ENCODE measurements at regions not wholly inside any gene's neighbourhood (a gene's known extent, or its start where the extent isn't known, plus 50 kb on each side); places are given as distances from the start of the nearest gene placed in this dataset.

DNA sequence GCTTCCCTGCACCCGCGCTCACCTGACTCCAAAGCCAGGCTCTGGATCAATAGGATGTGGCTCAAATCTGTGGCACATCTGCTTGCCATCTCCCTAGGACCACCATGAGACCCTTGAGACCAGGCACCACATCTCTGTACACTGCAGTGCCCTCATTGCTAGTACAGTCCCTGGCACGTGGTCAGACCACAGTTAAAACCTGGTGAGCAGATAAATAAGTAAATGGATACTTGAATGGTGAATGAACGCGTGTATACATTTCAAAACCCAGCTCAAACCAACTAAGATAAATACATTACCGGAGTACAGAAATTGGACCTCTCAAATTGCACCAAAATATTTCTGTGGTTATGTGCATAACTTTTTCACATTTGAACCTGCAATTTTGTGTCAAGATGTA, 221.2 kb upstream of the IRX4 start:
- TF ChIP-seq, protein P1, sequence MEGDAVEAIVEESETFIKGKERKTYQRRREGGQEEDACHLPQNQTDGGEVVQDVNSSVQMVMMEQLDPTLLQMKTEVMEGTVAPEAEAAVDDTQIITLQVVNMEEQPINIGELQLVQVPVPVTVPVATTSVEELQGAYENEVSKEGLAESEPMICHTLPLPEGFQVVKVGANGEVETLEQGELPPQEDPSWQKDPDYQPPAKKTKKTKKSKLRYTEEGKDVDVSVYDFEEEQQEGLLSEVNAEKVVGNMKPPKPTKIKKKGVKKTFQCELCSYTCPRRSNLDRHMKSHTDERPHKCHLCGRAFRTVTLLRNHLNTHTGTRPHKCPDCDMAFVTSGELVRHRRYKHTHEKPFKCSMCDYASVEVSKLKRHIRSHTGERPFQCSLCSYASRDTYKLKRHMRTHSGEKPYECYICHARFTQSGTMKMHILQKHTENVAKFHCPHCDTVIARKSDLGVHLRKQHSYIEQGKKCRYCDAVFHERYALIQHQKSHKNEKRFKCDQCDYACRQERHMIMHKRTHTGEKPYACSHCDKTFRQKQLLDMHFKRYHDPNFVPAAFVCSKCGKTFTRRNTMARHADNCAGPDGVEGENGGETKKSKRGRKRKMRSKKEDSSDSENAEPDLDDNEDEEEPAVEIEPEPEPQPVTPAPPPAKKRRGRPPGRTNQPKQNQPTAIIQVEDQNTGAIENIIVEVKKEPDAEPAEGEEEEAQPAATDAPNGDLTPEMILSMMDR (IDR thresholded peaks at IDR 0.05; ENCODE audit: low read depth, low read length): no peak
- no peak for TF ChIP-seq EZH2phosphoT487 (IDR thresholded peaks at IDR 0.05; ENCODE audit: low read depth)
- Histone ChIP-seq H3K9me3 (ENCODE audit: insufficient read depth, low read length) (no peaks in the 10 kb centered on the region), H3K36me3 (replicated peaks; ENCODE audit: low read depth, low read length) (no peaks in the 10 kb centered on the region), H3K9ac (ENCODE audit: low read length) (no peak overlapping the region), H3K27ac (ENCODE audit: low read length) (no peak overlapping the region), H3K4me3 (ENCODE audit: low read length) (no peak overlapping the region), H3K79me2 (ENCODE audit: low read length) (no peaks in the 10 kb centered on the region), H2AFZ (ENCODE audit: low read depth, low read length) (no peak overlapping the region), H4K20me1 (ENCODE audit: insufficient read depth, low read length) (no peaks in the 10 kb centered on the region), H3K4me2 (ENCODE audit: low read length) (no peak overlapping the region), H3K27me3 (ENCODE audit: low read depth, low read length) (no peaks in the 10 kb centered on the region), H3K4me1 (ENCODE audit: low read length) (no peaks in the 10 kb centered on the region)

DNA sequence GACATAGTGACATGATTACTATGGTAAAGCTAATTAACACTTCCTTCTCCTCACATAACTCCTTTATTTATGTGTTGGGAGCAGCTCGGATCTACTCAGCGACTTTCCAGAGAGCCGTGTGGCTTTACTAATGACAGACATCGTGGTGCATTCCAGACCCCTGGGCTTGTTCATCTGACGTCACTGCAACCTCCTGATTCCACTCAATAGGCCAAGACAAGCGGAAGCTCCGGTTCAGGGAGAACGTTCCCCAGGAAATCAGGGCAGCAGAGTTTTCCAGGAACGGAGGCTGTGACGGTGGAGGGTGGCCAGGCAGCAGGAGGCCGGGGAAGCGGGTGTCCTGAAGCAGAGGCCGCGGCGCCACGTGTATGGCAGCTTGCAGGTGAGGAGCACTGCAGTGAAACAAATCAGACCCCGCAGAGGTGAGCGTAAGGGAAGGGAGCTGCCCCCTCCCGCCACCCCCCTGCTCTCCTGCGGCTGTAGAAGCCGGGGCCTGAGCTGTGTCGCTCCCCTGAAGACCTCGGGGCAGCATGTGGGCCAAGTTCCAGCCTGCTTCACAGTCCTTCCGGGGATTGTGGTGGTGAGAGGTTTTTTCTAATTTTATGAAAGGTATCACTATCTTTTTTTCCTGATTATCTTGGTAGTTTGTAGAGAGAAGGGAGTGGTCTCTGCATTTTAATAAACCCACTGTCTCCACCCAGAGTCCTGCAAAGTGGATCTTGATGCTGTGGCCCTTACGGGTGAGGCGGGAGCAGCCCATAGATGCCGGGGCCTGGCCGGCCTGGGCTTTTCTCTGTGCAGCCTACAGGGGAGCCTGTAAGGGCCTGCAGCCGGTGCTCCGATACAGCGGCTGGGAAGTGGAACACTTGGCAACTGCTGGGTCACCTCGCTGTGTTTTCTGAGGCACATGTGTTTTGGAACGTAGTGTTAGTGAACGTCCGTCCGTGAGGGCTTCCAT, 220.4 kb upstream of the IRX4 start:
- TF ChIP-seq, protein P1 (IDR thresholded peaks at IDR 0.05; ENCODE audit: low read depth, low read length): no peak
- no peak for TF ChIP-seq EZH2phosphoT487 (IDR thresholded peaks at IDR 0.05; ENCODE audit: low read depth)
- Histone ChIP-seq H3K79me2 (ENCODE audit: low read length) (no peaks in the 10 kb centered on the region), H3K4me3 (ENCODE audit: low read length) (no peak overlapping the region), H3K9ac (ENCODE audit: low read length) (no peak overlapping the region), H4K20me1 (ENCODE audit: insufficient read depth, low read length) (no peaks in the 10 kb centered on the region), H3K36me3 (replicated peaks; ENCODE audit: low read depth, low read length) (no peaks in the 10 kb centered on the region), H3K27me3 (ENCODE audit: low read depth, low read length) (no peaks in the 10 kb centered on the region), H3K9me3 (ENCODE audit: insufficient read depth, low read length) (no peaks in the 10 kb centered on the region), H3K4me1 (ENCODE audit: low read length) (no peaks in the 10 kb centered on the region), H2AFZ (ENCODE audit: low read depth, low read length) (no peak overlapping the region), H3K27ac (ENCODE audit: low read length) (no peak overlapping the region), H3K4me2 (ENCODE audit: low read length) (no peak overlapping the region)

DNA sequence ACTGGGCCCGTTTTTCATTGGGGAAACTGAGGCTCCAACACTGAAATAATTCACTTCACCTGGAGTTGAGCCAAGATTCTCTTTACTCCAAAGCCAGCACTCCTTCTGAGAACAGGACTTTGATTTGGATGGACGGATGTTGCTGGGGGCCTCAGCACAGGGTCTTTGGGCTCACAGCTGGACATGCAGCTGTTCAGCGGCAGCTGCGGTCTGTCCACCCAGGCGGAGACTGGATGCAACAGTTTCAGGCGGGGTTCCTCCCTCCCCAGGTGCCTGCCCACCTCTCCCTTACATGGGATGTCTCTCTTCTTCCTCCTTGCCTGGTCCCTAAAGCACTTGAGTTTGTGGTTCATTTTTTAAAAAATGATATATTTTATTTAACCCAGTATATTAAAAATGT, 219.0 kb upstream of the IRX4 start:
- TF ChIP-seq, protein P1 (IDR thresholded peaks at IDR 0.05; ENCODE audit: low read depth, low read length): no peak
- no peak for TF ChIP-seq EZH2phosphoT487 (IDR thresholded peaks at IDR 0.05; ENCODE audit: low read depth)
- Histone ChIP-seq H3K36me3 (replicated peaks; ENCODE audit: low read depth, low read length) (no peaks in the 10 kb centered on the region), H4K20me1 (ENCODE audit: insufficient read depth, low read length) (no peaks in the 10 kb centered on the region), H3K9me3 (ENCODE audit: insufficient read depth, low read length) (no peaks in the 10 kb centered on the region), H3K4me1 (ENCODE audit: low read length) (no peaks in the 10 kb centered on the region), H3K4me2 (ENCODE audit: low read length) (no peak overlapping the region), H3K4me3 (ENCODE audit: low read length) (no peak overlapping the region), H3K9ac (ENCODE audit: low read length) (no peak overlapping the region), H2AFZ (ENCODE audit: low read depth, low read length) (no peak overlapping the region), H3K27ac (ENCODE audit: low read length) (no peak overlapping the region), H3K27me3 (ENCODE audit: low read depth, low read length) (no peaks in the 10 kb centered on the region), H3K79me2 (ENCODE audit: low read length) (no peaks in the 10 kb centered on the region)

DNA sequence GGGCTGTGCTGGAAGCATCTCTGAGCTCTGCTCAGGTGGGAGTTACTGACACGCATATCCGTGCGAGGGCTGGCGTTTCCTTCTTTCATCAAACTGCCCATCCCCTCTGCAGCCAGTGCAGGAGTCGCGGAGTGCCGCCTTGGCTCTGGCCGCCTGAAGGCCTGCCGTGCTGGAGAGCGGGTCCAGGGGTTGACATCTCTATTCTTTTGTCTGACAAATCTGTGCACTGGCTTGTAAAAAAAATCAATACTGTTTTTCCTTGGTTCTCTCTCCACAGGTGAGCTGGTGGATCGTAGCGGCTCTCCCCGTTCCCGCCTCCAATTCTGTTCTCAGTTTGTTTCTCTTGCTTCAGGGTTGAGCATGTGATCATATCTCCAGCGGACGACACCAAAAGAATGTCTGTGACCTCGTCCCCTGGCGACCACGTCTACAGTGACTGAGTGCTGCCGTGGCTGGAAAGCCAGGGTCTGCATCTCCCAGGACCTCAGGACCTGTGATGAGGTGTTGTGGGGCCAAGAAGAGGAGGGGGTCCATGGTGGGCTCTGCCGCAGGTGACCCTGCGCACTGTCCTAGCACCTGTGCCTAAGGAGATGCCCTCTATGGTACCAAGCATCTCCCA, 214.3 kb upstream of the IRX4 start:
- TF ChIP-seq EZH2phosphoT487 (IDR thresholded peaks at IDR 0.05; ENCODE audit: low read depth): no peak
- TF ChIP-seq, protein P1 (IDR thresholded peaks at IDR 0.05; ENCODE audit: low read depth, low read length): no peak
- H3K27ac ChIP-seq (ENCODE audit: low read length): no peak overlapping the region
- H3K9ac ChIP-seq (ENCODE audit: low read length): no peak overlapping the region

More for the DNA sequence above, 214.3 kb upstream of the IRX4 start:
- Histone ChIP-seq H3K9me3 (ENCODE audit: insufficient read depth, low read length) (no peaks in the 10 kb centered on the region), H3K4me2 (ENCODE audit: low read length) (no peak overlapping the region), H2AFZ (ENCODE audit: low read depth, low read length) (no peak overlapping the region), H3K4me3 (ENCODE audit: low read length) (no peak overlapping the region), H3K4me1 (ENCODE audit: low read length) (no peaks in the 10 kb centered on the region), H3K27me3 (ENCODE audit: low read depth, low read length) (no peaks in the 10 kb centered on the region), H3K79me2 (ENCODE audit: low read length) (no peaks in the 10 kb centered on the region), H4K20me1 (ENCODE audit: insufficient read depth, low read length) (no peaks in the 10 kb centered on the region), H3K36me3 (replicated peaks; ENCODE audit: low read depth, low read length) (no peaks in the 10 kb centered on the region)

All from OCI-LY3 (cell line).